GM21717 (cell line): ENCODE measurements at regions not wholly inside any gene's neighbourhood (a gene's known extent, or its start where the extent isn't known, plus 50 kb on each side); places are given as distances from the start of the nearest gene placed in this dataset.
"Not testable (repeated sequence)": the region's sequence is repeated elsewhere in the genome, so short reads cannot be mapped to it uniquely, and the experiment has no call there.

ENCODE experiments used
- ATAC-seq: cut with Tn5 transposase; IDR thresholded peaks from one replicate; pipeline ENCODE4 v1.9.1; 2021; ENCODE audit warnings: mild to moderate bottlenecking, moderate library complexity; ENCODE audit not compliant: unreplicated experiment

DNA sequence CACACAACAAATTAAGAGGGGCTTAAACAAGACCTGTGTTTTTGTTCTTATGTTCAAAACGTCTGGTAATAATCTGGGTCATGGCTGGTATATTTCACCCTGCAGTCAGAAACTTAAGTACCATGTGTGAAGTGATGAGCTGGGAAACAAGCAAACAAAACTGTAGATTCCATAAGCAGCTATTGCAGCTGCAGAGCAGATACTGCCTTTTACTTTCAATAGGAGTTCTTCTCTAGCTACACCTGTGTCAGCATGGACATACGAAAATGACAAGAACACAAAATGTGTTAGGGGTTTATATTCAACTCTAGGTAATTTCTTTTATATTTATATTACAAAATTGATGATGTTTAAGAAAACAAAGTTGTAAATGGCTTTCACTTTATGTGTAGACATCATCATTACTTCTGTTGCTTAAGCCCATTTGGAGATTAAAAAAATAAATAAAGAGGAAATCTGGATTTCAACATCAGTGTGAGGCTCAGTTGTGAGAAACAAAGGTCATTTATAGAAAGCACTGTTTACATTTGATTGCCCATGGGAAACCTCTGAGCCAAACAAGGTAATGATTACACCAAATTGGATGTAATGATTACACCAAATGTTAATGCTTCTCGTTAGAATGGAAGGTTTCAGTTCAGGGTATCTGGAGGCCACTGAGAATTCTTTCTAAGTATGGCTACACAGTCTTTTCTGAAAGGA, 451.0 kb upstream of the SLC10A2 start:
- peak; percentile 74 for ATAC-seq

DNA sequence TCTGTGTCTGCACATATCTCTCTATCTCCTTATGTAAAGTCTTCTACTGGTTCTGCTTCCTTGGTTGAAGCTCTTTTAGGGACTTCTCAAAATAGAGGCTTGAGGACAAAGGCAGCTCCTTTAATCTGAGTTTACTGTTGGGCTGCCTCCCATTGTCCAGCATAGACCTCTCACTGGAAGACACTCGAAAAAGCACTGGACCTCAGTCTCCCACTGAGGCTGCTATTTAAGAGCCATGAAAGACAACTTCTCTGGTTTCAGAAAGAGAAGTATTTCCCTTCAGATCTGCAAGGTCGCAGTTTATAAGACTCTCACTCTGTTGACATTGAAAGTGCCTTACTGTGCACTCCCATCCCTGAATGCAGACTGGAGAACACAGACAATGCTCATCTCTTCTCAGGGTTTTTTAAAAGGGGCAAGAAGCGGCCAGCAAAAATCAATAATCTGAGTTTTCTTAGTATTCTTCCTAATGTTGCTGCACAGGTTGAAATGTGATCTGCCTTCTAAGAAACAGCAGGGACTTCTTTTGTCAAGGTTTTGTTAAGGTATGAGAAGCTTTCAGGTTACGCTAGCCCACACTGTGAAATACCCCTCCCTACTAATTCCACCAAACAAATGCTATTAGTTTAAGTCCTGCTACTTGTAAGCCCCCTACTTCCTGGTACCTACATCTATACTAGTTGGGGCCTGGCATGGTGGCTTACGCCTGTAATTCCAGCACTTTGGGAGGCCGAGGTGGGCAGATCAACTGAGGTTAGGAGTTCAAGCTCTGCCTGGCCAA, 450.0 kb upstream of the SLC10A2 start:
- ATAC-seq = no peak

DNA sequence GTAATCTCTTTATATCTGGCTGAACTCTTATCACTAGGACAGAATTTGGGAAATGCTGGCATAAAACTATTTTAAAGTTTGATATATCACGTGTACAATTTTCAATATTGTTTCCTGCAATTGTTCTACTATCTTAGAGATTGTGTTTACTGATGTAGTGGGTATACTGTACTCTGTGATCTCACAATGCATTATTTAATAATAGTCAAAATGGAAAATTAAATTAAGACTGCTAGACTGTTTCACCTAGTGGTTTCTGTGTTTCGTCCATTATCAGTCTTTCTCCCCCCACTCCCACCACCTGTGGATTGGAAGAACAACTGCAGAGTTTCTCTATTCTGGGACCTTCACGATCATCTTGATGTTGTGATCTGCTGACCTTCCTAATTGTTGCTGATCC, 449.2 kb upstream of the SLC10A2 start:
- ATAC-seq = no peak

DNA sequence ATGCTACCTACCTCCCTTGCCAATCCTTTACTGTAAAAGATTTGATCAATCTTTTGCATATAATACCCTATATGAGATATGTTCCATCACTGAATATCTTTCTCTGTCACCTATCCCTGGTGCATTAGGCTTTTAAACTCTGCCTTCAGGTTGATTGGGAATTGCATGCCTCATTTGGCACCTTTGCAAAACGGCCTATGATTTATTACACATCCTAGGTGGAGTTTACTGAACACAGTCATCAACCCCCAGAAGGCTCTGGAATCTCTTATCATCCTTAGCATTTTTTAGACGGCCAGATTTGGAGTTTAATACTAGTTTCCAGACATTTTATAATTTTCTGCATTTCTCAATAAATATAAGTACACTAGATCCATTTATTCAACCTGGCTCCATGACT, 448.4 kb upstream of the SLC10A2 start:
- ATAC-seq = no peak

DNA sequence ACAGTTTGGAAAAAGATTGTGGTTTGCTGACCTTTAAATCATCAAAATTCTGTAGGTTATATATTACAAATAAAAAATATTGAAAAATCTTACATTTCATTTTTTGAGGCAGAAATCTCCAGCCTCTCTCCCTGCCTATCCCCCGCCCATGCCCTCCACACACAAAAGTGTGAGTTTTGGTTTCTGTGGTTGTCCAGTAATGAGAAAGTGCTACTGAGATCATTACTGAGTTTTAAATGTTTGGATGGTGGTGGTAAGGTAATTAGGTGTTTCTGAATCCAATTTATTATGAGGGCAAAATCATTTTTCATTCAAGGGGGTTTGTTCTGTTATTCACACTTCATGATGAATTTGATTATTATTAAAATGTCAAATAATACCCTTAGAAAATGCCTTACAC, 448.0 kb upstream of the SLC10A2 start:
- ATAC-seq = no peak

DNA sequence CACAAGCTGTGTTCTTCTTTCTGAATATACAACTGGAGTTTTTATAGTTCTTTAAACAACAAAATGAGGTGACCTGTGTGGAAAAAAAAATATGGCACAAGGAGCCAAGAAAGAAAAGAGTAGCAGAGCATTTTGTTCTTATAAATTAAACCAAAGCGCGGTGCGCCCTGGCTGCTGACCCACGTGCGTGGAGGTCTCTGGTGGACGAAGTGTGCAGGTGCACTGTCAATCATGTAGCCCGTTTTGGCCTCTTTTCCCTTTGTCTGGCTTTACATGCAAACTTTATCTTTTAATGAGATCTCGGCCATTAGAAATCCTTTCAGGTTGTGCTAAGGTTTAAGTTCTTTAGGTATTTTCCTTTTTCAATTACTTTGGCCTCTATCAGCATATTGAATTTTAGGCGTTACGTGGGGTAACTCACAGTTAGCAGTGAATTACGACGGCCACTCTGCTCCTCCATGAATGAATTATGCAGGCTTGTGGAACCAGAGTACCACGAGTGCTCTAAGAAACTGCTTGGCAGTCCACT, 443.9 kb upstream of the SLC10A2 start:
- no peak for ATAC-seq

DNA sequence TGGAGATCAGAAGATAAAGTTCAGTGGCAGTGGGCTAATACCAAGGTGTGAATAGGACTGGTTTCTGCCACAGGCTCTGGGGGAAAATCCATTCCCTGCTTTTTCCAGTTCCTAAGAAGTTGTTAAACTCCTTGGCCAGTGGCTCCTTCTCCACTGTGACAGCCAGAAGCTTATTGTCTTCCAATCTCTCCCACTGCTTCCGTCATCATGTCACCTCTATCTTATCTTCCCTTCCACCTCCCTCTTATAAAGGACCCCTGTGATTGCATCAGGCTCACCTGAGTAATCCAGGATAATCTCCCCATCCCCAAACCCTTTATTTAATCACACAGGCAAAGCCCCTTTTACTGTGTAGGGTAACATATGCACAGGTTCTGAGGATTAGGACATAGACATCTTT, 431.2 kb upstream of the SLC10A2 start:
- ATAC-seq = no peak

DNA sequence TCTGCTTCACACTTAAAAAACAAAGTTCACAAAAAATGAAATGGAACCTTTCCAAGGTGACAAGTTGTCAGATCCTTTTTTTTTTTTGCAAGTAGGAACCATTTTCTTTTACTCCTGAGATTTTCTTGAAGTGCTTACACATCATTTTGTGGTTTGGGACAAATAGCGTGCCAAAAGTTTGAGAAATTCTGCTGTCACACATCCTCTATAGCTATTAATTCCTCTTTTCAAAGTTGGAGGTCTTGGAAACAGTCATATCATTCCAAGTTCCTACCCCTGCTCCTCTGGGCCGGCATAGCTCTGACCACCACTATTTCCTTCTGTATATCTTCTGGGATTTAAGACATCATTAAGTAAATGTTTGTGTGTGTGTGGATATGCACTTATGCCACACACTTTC, 421.6 kb upstream of the SLC10A2 start:
- ATAC-seq = no peak

DNA sequence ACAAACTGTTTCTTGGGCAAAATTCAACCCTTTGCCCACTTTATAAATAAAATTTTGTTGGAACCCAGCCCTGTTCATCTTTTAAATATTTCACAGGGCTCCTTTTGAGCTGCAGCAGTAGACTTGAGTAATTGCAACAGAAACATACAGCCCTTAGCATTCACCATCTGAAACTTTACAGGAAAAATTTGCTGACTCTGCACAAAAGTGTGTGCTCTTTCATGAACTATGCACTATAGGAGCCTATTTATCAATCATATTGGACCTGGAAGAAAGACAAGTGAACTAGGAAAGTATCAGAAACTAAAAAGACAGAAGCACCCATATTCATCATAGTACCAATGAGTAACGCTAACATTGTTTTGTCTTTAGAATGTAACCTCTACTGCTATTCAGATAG, 406.9 kb upstream of the SLC10A2 start:
- no peak for ATAC-seq

DNA sequence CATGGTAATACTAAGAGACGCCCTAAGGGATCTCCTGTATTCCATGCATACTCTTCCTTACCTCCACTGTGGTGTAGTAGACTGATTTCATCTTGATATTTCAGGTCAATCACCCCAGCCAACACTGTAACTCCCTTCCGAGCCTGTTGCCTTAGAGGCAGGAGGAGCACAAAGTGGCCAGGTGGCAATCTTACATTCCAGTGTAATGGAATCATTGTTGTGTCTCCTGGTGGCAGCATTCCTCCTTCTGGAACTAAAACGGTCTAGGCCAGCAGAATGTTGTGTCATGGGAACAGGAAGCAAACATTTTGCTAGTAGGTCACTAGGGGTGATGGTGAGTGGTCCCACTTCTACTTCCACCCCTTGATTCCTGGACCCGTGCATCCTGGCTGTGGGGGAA, 405.7 kb upstream of the SLC10A2 start:
- ATAC-seq = no peak

DNA sequence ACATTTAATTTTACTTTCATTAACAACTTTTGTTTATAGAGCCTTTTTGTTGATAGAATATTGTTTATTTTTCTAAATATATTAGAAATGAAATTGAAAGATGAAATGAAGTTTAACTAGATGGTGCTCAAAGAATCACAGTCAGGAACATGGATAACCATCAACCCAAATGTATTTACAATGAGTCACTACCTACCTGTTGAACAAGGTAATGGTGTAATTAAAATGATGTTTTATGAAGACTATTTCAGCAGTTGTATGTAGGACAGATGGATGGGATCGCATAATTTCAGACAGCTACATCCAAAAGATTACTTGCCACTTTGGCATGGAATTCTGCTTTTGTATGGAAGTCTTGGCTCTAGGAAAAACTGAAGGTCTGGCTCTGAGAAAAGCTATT, 403.6 kb upstream of the SLC10A2 start:
- no peak for ATAC-seq

DNA sequence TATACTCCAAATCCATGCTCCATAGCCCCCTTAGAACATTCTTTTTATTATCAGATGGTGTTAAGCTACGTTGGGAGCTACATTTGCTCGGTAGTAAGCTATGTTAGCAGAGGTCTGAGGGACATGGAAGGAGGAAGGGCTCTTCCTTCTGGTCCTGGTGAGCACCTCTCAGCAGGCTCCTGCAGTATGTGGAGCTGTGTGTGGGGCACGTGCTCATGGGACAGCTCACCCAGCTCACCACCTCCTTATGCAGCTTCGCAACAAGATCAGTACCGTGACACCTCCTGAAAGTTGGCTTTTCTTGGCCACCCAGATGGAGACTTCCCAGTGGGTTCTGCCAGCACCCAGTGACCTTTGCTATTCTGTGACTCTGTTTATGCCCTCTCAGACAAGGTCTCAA, 400.5 kb upstream of the SLC10A2 start:
- ATAC-seq = no peak

DNA sequence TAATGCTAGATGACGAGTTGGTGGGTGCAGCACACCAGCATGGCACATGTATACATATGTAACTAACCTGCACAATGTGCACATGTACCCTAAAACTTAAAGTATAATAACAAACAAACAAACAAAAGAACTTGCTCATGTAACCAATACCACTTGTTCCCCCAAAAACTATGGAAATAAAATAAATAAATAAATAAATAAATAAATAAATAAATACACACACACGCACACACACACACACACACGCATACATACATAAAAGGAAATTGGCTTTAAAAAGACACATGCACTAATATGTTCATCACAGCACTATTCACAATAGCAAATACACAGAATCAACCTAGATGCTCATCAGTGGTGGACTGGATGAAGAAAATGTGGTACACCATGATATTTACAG, 394.0 kb upstream of the SLC10A2 start:
- not testable (repeated sequence) for ATAC-seq

DNA sequence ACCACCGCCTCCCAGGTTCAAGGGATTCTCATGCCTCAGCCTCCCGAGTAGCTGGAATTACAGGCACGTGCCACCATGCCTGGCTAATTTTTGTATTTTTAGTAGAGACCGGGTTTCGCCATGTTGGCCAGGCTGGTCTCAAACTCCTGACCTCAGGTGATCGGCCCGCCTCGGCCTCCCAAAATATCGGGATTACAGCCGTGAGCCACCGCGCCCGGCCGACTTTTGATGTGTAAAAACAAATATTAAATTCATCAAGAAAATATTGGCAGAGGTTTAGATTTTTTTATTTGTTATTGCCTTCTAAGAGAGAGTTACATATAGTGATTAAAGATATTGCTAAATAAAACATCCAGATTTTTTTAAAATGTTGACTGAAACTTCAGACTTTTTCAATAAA, 390.8 kb upstream of the SLC10A2 start:
- not testable (repeated sequence) for ATAC-seq

DNA sequence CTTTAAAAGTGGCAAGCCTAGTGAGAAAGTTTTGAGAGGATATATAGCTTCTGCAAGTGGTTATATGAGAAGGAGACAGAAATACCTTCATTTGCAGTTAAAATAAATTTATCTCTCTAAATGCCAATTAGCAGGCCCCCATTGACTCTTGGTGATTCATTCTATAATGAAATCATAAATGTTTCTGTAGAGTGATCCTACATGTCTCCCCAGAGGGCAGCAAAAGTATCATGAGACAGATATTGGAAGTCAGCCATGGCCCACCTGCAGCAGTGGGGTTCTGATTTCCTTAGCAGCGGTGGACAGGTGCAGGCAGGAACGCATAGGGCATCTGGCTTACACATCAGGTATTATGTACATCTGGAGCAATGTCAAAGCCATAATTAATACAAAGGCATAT, 385.4 kb upstream of the SLC10A2 start:
- no peak for ATAC-seq

DNA sequence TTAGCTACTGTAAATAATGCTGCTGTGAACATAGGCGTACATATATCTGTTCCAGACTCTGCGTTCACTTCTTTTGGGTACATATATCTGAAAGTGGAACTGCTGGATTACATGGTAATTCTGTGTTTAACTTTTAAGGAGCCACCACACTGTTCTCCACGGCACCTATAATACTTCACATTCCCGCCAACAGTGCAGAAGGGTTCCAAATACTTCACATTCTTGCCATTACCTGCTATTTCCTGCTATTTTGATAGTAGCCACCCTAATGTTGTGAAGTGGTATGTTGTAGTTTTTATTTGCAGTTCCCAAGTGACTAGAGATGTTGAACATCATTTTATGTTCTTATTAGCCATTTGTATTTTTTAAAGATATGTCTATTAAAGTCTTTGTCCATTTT, 377.4 kb upstream of the SLC10A2 start:
- no peak for ATAC-seq

DNA sequence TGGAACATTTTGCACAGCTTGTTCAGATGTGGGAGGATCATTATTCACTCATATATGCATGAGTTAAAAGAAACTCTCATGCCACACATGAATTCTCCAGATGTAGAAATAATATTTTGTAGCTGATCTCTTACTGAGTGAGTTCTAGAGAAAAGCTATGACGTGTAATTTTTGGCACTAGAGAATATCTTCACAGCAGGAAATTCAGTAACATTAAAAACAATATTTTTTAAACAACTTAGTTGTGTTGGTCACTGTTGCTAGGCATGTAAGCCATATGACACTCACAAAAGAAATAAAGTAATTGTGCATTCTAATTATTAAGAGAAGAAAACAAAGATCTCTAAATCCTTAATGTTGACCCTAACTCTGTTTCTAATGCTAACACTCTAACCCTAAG, 371.4 kb upstream of the SLC10A2 start:
- ATAC-seq = no peak

DNA sequence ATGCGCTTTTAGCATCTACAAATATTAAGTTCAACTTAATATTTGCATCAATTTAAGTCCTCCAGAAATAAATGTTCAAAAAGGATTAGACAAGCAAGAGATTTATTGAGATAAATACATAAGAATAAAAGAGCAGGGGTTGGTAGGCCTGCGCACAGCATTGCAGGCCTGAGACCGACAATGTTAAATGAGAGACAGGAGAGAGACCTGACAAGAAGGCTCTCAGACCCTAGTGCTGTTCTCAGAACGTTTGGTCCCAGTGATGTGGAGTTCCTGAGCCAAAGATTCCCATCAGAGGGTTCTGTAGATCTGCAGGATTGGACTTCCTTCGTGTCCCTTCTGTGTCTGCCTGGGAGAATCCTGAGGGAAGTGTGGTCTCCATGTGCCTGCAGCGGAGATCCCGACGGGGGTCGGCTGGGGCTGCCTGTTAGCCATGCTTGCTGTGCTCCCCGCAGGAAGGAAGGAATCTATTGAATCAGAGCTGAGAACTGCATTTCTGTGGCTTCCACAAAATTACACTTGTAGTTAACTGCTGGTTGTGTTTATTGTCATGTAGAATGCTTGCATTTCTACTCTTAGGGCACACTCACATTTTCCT, 369.9 kb upstream of the SLC10A2 start:
- ATAC-seq = no peak

DNA sequence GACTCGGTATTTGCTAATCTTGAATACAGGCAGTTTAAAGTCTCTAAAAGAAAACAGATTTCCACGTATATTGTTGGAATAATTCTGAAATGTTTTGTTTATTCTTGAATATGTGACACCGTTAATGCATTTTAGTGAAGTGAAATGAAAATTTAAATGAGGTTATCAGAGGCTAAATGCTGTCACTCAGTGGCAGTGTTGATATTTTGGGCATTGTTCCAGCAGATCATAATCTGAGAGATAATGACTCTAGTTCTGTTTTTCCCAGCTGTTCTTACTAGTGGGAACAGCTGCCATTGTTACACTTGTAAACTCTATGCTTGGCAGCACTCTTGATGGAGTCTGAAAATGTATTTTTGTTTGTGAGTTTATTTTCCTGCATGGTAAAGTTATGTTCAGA, 365.6 kb upstream of the SLC10A2 start:
- ATAC-seq = no peak

DNA sequence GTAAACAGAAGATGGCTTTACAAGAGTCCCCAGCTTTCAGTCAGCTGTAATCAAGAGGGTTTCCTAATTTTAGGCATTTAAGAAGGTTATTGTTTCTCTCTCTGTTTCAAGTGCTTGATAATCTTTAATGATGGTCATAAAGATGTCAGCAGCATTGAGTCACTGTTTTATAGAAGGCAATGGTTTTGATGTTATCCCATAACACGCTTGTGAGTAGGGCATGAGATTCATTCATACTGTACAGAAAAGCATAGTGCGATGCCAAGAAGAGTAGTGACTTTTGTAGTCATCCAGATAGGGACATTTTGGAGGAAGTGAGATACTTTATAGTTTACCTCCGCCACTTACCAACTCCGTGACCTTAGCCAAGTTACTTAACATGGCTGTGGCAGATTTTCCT, 364.2 kb upstream of the SLC10A2 start:
- no peak for ATAC-seq

DNA sequence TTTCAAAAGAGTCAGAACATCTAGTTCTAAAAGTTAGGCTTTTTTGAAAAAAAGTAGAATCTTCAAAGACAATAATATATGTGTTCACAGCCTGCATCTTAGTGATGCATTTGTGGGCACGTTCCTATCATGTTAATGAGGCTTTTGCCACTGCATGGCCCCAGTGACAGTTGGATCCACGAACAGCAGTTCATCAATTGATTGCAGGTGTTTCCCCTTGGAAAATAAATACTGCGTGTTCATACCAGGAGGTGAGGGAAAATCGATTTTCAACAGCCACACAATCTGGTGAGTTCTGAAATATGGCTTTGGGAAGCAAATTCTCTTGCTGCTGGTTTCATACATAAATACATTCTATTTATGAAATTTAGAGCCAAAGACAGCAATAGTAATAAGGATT, 343.8 kb upstream of the SLC10A2 start:
- ATAC-seq = no peak

DNA sequence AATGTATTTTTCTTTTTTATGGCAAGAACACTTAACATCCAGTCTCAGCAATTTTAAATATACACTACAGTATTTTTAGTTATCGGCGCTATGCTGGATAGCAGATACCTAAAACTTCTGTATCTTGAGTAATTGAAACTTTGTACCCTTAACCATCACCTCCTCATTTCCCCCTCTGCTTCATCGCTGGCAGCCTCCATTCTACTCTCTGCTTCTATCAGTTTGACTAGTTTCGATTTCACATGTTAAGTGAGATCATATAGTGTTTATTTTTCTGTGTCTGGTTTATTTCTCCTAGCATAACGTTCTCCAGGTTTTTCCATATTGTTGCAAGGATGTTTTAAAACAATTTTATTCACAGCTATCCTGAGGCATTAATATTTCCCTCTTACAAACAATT, 340.8 kb upstream of the SLC10A2 start:
- ATAC-seq = no peak
